ENCODE measurements at regions not wholly inside any gene's neighbourhood (a gene's known extent, or its start where the extent isn't known, plus 50 kb on each side); places are given as distances from the start of the nearest gene placed in this dataset.

DNA sequence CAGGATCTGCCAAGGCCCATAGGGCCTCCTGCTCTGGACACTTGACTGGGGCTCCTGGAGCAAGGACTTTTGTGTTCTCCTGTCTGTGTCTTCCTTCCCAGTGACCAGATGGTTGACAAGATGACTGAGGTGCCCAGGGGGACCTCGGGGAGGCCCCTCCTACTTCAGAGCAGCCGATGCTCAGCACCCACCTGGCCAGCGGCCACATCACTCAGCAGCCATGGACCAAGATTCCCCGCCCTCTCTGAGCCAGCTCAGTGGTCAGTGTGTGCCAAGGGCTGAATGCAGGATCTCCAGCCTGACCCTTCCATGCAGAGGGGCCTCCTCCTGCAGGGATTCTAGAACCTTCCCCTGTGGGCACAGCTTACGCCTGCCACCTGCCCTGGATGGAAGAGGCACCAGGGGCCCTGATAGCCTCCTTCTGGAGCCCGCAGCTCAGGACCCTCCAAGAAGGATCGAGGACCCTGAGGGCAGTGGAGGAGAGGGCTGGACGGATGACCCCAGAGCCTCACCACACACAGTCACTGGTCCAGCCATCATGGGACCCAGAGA is 87.4 kb upstream of the GPC1 start:
- DNase-seq = no peak

DNA sequence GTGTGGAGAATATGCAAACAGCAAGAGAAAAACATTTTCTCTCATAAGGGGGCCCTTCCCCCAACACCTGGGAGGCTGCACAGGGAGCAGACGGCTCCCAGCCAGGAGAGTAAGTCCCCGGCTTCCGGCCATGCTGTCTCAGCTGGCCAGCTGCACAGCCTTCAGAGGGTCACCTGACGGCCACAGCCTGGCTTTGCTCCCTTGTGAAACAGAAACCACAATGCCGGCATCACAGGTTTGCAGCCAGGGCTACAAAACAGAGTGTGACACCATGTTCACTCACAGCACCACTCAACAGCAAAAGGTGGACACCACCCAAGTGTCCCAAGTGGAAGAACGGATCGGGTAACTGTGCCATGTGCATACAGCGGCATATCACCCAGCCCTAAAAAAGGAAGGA is 86.9 kb upstream of the GPC1 start:
- no peak for DNase-seq

DNA sequence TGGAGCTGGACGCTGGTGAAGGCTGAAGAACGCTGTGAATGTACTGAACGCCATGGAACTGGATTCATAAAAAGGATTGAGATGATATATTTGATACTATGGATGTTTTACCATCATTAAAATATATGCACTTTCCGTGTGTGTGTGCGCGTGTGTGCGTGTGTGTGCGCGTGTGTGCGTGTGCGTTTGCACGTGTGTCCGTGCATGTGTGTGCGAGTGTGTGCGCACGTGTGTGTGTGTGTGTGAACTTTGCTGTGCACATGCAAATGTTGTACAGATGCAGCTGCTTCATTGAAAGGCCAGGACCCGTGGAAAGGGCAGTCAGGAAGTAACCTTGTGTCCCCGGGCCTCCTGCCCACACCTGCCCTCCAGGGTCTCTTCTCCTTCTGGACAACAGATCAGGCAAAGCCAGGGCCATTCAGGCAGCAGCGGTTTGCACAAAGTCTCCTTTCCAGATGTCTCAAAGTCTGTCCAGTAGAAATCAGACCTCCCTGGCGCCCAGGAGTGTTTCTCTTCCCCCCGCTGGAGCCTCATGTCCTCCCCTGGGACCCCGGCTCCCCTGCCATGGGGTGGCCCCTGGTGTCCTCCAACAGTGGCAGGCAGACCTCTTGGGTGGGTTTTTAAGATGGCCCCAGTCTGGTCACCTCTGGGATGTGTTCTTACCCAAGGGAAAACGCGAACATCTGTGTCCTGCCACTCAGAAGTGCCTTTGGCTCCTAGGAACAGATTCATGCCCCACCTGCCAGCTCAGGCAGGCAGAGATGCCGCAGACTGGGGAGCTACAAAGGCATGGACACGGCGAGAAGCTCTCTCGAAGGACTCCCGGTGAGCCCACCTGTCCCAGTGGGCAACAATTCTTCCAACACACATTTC is 86.1 kb upstream of the GPC1 start:
- DNase-seq = no peak

DNA sequence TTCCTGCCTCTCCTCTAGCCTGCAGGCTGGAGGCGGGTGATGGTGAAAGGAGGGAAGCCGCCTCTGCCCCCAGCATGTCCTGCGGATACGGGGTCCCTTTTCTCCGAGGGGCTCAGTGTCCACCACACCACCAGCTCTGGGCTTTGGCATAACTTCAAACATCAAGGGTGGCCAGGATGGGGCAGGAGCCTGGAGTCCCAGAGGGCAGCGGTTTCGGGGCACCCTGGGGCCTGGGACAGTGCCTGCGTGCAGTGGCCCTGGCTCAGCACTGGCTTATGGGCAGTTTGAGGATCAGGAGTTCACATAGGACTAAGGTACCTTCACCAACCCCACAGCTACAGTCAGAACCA is 85.5 kb upstream of the GPC1 start:
- no peak for DNase-seq

GRCh38 chr2:240350696-240351087 is 84.8 kb upstream of the GPC1 start:
- no peak for DNase-seq

DNA sequence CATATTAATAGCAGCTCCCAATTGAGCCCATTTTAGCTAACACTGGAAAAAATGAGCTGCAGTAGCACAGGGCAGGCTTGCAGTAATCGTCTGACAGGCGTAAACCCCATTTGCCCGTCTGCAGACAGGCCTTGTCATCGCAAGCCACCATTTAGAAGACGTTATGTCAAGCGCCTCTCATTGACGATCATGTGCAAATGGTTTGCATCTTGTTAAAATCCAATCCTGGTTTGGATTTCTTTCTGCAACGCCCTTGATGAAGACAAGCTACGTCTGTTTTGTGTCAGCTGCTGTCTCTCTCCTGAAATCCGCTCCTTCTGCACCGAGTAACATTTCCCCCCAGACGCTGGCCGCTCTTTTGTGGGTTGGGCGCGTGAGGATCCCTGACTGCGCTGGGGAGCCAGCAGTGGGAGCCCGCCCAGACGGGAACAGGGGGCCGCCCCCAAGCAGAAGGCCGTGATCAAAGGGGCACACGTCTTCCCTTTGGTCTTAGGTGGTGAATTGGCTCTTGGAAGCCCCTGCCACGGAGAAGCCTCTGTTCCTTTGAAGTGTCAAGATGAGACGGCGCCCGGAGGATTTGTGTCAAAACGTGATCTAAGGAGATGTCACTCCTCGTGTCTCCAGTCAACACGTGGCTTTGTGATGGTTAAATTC is 84.2 kb upstream of the GPC1 start:
- no peak for DNase-seq

DNA sequence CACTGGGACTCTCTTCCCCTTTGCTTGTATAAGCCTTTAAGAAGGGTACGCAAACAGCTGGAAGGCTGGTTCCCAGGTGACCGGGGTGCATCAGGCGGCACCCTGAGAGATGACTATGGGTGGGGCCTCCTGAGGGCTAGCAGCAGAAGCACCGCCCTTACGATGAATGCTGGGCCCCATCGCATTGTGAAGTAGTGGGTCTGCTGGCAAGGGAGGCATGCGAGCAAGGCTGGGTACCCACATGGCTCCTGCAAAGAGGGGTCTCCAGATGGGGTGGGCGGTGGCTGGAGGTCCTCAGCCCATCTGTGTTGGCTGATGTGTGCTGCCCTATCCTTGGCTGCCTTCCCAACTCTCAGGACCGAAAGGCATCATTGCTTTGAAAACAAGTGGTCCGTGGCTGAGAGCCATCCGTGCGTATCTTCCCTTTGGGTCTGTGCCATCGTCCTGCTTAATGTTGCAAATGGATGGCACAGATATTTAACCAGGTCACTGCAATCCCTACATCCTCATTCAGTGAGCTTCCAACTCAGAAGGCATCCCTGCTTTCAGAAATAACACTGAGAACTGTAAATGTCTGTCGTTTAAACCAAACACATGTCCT is 83.5 kb upstream of the GPC1 start:
- DNase-seq = no peak

DNA sequence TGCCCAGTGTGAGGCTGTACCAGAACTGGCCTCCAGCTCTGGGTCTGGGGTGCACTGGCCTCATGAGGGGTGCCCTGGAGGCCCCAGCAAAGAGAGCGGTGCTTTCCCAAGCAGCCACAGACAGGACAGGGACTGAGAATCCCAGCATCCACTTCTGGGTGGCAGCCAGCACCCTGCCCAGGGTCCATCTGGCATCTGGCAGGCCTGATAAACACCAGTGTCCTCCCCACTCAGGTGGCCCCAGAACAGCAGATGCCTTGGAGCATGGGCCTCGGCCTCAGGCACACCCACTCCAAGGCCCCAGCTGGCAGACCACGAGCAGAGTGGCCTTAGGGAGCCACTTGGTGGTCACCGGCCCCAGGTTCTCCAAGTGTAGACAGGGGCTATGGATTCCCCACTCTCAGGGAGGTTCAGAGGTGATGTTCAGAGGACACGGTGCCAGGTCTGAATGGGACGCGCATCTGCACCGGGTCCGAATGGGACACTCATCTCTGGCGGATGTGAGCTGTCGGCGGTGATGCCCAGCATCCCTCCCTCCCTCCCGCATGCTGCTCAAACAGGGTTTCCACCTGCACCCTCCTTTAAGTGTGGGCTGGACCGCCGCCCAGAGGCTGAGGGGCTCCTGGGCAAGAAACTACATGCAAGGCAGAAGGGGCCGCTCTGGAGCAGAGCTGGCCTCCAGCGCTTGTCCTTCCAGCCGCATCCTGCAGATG is 82.2 kb upstream of the GPC1 start:
- DNase-seq = no peak

DNA sequence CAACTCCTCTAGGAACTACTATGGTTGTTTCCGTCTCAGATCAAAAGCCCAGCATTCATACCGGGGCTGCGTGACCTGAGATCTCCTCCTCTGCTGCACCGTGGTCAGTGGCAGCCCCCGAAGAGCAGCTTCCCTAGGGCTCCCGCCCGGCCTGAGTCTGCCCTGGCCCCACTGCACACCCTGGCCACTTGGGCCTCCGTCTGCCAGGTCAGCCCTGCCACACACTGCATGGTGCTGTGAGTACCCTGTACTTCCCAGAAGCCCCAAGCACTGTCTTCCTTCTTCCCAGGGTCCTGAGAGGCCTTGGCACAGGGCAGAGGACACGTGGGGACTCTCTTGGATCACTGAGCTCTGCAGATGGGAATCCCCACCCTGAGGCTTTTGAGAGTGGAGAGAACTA is 81.5 kb upstream of the GPC1 start:
- DNase-seq = no peak

GRCh38 chr2:240355001-240355891 is 80.2 kb upstream of the GPC1 start:
- no peak for DNase-seq

DNA sequence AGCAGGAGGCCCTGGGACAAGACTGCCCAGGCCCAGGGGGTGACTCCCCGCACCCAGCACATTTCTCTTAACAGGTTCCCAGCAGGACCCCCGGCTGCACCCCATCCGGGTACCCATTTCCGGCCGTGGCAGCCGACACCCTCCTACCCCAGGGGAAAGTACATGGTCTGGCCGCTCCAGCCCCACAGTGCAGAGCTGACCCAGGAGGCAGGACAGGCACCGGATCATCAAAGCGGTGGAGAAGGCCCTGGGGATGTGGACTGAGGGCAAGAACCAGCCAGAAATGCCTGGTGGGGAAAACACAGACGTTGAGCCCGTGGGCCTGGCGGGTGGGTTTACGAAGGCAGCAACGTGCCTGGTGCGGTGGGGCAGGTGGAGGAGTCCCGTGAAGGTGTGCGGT is 79.5 kb upstream of the GPC1 start:
- no peak for DNase-seq

GRCh38 chr2:240356700-240357640 is 78.5 kb upstream of the GPC1 start:
- DNase-seq = no peak

GRCh38 chr2:240357641-240358012 is 77.8 kb upstream of the GPC1 start:
- no peak for DNase-seq

DNA sequence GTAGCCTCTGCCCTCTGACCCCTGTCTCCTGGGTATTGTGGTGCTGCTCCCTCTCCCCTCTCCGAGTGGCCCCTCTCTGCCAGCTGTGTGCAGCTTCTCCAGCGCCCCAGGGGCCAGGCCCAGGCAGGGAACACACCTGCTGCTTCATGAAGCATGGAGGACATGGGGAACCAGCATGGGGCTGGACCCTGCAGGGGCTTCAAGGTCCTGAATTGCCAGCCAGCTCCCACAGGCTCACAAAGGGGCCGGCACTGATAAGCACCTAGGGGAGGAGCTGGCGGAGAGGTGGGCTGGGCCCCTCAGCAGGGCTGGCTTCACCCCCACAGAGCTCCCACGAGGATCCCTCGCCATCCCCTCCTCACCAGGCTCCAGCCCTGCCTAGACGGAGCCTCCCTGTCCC is 77.4 kb upstream of the GPC1 start:
- no peak for DNase-seq

DNA sequence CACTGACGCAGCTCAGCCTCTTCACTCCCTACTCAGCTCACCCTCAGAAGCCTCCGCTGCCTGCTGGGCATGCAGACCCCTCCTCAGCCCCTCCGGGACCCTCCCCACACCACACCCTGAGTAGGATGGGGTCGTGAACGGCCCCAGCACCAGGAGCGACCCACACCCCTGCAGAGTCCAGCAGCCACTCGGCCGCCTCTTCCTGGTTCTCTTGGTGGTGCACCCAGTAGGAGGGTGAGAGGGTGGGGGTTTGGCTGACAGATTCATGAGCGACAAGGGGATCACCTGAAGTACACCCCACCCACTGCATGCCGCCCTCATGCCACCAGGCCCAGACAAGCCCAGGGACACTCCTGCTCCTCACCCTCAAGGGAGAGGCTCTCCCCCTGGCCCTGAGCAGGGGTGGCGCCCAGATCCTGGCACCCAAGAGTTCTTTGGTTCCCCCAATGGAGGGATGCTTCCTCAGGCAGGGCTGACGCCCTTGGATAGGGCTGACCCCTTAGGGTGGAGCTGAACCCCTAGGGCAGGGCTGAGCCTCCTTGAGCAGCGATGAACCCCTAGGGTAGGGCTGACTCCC is 76.6 kb upstream of the GPC1 start:
- no peak for DNase-seq

- no peak for DNase-seq
Observed at GRCh38 chr2:240359695-240360094, 75.8 kb upstream of the GPC1 start.

- DNase-seq = no peak
Observed at GRCh38 chr2:240360645-240361475, 74.6 kb upstream of the GPC1 start.

DNA sequence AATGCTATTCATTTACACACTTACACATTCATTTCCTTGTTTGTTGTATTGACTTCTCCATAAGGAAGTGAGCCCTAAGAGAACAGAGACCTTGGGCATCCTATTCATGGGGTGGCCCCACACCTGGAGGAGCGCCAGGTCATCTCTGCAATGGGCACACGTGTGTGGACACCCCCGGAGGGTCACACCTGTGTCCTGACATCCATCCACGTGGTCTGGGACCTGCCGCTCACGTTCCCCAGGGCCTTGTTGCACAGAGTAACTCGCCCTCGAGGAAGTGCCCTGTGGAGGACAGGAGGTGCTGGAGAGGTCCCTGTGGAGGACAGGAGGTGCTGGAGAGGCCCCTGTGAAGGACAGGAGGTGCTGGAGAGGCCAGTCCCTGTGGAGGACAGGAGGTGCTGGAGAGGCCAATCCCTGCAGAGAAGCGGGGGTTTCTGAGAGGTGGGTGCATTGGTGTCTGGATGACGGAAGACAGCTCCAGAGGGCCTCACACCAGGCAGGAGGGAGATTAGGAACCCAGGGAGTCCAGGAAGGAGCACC is 73.2 kb upstream of the GPC1 start:
- no peak for DNase-seq
